ENCODE measurements at regions not wholly inside any gene's neighbourhood (a gene's known extent, or its start where the extent isn't known, plus 50 kb on each side); places are given as distances from the start of the nearest gene placed in this dataset.

- no peaks in the 10 kb centered on the region for H3K36me3 Mint-ChIP-seq (ENCODE audit: low read depth)
- no peak for TF ChIP-seq CTCF (IDR thresholded peaks at IDR 0.05)
- H3K4me1 Mint-ChIP-seq (ENCODE audit: low read depth) = no peaks in the 10 kb centered on the region
- intact Hi-C loops (cut with micrococcal nuclease) = no loop called here
- no peaks in the 10 kb centered on the region for H3K27me3 Mint-ChIP-seq
- no peak overlapping the region for H3K4me3 Mint-ChIP-seq
- ChIA-PET CTCF (no interaction called here), POLR2A (no interaction called here)
- ATAC-seq = no peak
- no peak for DNase-seq
- no peak overlapping the region for H3K27ac Mint-ChIP-seq
- H3K9me3 Mint-ChIP-seq = peaks cover 13% of the 10 kb centered on the region
These were observed 798.4 kb upstream of the EEF2KMT start for GRCh38 chr16:5895976-5896375.

DNA sequence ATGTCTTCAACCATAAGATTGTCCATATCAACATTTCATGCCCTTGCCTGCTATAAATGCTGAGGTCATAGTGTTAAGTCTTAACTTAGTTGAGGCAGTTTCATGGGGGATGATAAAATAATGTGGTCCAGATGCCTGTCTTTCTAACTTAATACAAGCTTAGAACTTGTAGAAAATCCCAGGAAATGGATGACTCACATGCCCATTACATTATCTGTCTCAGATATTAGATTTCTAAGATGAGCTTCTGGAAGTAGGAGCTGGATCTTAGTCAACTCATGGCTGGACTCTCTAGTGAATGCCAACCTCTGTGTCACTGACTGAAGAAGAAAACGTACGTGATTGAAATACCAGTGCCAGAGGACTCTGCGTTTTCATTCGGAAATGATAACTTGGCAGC lies 797.5 kb upstream of the EEF2KMT start:
- Mint-ChIP-seq H3K36me3 (ENCODE audit: low read depth) (no peaks in the 10 kb centered on the region), H3K4me3 (no peak overlapping the region), H3K27ac (no peak overlapping the region), H3K27me3 (no peaks in the 10 kb centered on the region), H3K9me3 (peaks cover 13% of the 10 kb centered on the region), H3K4me1 (ENCODE audit: low read depth) (no peaks in the 10 kb centered on the region)
- no peak for TF ChIP-seq CTCF (IDR thresholded peaks at IDR 0.05)
- ChIA-PET CTCF (interaction anchor here (0.6 kb wide), 1 partner anchor 93 kb away, joined by 3 read pairs; no protein-coding TSS in a partner anchor), POLR2A (interaction anchor here (0.7 kb wide), 1 partner anchor 8 kb away, joined by 3 read pairs; no protein-coding TSS in a partner anchor)
- no peak for DNase-seq
- intact Hi-C loops (cut with micrococcal nuclease) = no loop called here
- no peak for ATAC-seq

DNA sequence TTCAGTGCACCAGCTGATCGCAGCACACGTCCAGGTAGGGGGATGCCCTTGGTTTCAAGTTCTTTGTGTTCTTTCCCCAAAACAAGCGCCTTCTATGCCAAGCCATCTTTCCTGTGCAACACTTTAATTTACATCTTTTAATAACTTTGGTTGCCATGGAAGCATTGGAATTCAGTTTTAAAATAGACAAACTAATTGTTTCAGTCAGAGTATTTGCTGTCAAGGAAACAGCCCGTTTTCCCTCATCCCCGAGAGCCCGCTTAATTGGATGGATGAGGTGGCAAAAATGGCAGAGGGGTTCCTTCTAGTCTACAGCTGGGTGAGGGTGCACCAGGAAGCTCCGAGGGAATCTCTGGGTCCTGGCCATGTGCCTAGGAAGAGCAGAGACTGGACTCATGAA lies 793.7 kb upstream of the EEF2KMT start:
- Mint-ChIP-seq H3K27ac (no peak overlapping the region), H3K27me3 (no peaks in the 10 kb centered on the region), H3K4me1 (ENCODE audit: low read depth) (no peaks in the 10 kb centered on the region), H3K36me3 (ENCODE audit: low read depth) (no peaks in the 10 kb centered on the region), H3K9me3 (peaks cover 9% of the 10 kb centered on the region), H3K4me3 (no peak overlapping the region)
- ChIA-PET CTCF (no interaction called here), POLR2A (no interaction called here)
- intact Hi-C loops (cut with micrococcal nuclease) = no loop called here
- no peak for TF ChIP-seq CTCF (IDR thresholded peaks at IDR 0.05)
- no peak for ATAC-seq
- no peak for DNase-seq

DNA sequence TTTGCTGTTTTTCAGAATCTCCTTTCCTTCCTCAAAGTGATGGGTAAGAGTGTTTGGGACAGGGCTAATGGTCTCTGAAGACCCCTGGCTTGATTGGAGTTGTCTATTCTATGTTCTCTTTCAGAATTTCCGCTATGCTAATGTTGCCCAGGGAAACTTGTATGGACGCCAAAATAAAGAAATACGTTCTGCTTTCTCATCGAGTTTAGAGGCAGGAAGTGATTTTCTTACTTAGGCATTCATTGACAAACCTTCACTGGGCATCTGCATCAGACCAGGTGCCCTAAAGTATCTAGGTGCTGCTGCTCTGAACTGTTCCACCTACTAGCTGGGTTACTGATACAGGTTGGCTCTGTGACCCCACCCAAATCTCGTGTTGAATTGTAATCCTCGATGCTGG lies 787.9 kb upstream of the EEF2KMT start:
- Mint-ChIP-seq H3K27me3 (no peaks in the 10 kb centered on the region), H3K27ac (no peak overlapping the region), H3K36me3 (ENCODE audit: low read depth) (no peaks in the 10 kb centered on the region), H3K4me3 (no peak overlapping the region), H3K9me3 (peaks cover 3% of the 10 kb centered on the region), H3K4me1 (ENCODE audit: low read depth) (no peaks in the 10 kb centered on the region)
- ChIA-PET CTCF (no interaction called here), POLR2A (interaction anchor here (1.1 kb wide), 1 partner anchor 51 kb away, joined by 4 read pairs; no protein-coding TSS in a partner anchor)
- intact Hi-C loops (cut with micrococcal nuclease) = no loop called here
- ATAC-seq (no peak), DNase-seq (no peak)
- TF ChIP-seq CTCF (IDR thresholded peaks at IDR 0.05) = no peak

- TF ChIP-seq CTCF (IDR thresholded peaks at IDR 0.05) = no peak
- ChIA-PET POLR2A (interaction anchor here (1.1 kb wide), 1 partner anchor 51 kb away, joined by 4 read pairs; no protein-coding TSS in a partner anchor), CTCF (no interaction called here)
These were observed 787.4 kb upstream of the EEF2KMT start for GRCh38 chr16:5884996-5885395.

More at GRCh38 chr16:5884996-5885395, 787.4 kb upstream of the EEF2KMT start:
- H3K9me3 Mint-ChIP-seq = peaks cover 3% of the 10 kb centered on the region
- DNase-seq (no peak), ATAC-seq (no peak)
- no peak overlapping the region for H3K4me3 Mint-ChIP-seq
- no peaks in the 10 kb centered on the region for H3K4me1 Mint-ChIP-seq (ENCODE audit: low read depth)
- H3K36me3 Mint-ChIP-seq (ENCODE audit: low read depth) = no peaks in the 10 kb centered on the region
- intact Hi-C loops (cut with micrococcal nuclease) = no loop called here
- H3K27me3 Mint-ChIP-seq = no peaks in the 10 kb centered on the region
- H3K27ac Mint-ChIP-seq = no peak overlapping the region

All from activated CD8-positive, alpha-beta T cell treated with anti-CD3 and anti-CD28 coated beads for 36 hours (primary cell).